ENCODE measurements at regions not wholly inside any gene's neighbourhood (a gene's known extent, or its start where the extent isn't known, plus 50 kb on each side); places are given as distances from the start of the nearest gene placed in this dataset.

DNA sequence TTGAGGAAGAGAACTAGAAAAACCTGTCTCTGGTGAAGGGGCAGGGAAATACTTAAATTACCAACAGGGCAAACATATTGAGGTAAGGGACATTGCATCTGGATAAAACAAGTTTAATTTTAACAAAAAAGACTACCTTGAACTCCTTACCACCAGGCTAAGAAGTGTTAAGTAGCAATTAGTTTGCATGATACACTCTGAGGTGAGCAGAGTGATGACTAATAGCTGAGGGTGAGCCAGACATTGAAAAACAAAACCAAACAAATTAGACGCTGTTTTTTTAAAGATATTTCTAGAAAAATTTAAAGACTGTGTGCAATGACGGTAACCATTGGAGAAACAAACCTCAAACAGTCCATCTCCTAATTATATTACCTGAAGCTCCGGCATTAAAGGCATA, 105.9 kb downstream of the ANKRD7 start:
- TF ChIP-seq, protein P1, sequence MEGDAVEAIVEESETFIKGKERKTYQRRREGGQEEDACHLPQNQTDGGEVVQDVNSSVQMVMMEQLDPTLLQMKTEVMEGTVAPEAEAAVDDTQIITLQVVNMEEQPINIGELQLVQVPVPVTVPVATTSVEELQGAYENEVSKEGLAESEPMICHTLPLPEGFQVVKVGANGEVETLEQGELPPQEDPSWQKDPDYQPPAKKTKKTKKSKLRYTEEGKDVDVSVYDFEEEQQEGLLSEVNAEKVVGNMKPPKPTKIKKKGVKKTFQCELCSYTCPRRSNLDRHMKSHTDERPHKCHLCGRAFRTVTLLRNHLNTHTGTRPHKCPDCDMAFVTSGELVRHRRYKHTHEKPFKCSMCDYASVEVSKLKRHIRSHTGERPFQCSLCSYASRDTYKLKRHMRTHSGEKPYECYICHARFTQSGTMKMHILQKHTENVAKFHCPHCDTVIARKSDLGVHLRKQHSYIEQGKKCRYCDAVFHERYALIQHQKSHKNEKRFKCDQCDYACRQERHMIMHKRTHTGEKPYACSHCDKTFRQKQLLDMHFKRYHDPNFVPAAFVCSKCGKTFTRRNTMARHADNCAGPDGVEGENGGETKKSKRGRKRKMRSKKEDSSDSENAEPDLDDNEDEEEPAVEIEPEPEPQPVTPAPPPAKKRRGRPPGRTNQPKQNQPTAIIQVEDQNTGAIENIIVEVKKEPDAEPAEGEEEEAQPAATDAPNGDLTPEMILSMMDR (IDR thresholded peaks at IDR 0.05; ENCODE audit: insufficient read depth, low read length, poor library complexity, severe bottlenecking): no peak
- no peak for TF ChIP-seq EZH2phosphoT487 (conservative IDR thresholded peaks at IDR 0.05; ENCODE audit: low read length)
